OCI-LY7 (cell line): ENCODE measurements at regions not wholly inside any gene's neighbourhood (a gene's known extent, or its start where the extent isn't known, plus 50 kb on each side); places are given as distances from the start of the nearest gene placed in this dataset.

Source experiments
- CTCF ChIP-seq: fragments of 200-600 bp; sonication (generic); conservative IDR thresholded peaks from 2 replicates; pipeline ENCODE4 v1.5.1; 2014; ENCODE audit warnings: mild to moderate bottlenecking, antibody characterized with exemption, low read length, moderate library complexity, mixed read lengths
- EZH2phosphoT487 ChIP-seq: fragments of 200-600 bp; sonication (generic); IDR thresholded peaks from 2 replicates; pipeline ENCODE4 v1.6.1; 2018; ENCODE audit warnings: low read depth, borderline replicate concordance, mild to moderate bottlenecking, mixed run types, antibody characterized with exemption, low read length, moderate library complexity, mixed read lengths

DNA sequence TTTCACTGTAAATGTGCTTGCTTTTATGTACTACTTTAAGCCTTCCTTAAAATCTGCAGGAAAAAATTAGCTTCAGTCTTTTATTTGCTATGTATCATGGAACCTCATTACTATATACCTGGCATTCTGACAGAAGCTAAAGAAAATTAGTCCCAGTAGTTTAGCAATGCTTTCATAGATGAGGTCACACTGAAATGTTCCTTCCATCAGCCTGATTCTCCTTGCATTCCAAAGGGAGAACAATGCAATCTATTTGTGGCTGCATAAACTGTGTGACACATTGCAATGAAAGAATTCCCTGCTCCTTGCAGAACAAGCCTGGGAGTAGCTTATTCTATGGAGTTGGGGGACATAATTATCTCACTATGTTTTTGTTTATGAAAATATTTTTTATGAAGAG lies 691.5 kb upstream of the ARPP21 start:
- TF ChIP-seq CTCF: no peak
- TF ChIP-seq EZH2phosphoT487: no peak
